ENCODE measurements at regions not wholly inside any gene's neighbourhood (a gene's known extent, or its start where the extent isn't known, plus 50 kb on each side); places are given as distances from the start of the nearest gene placed in this dataset.

DNA sequence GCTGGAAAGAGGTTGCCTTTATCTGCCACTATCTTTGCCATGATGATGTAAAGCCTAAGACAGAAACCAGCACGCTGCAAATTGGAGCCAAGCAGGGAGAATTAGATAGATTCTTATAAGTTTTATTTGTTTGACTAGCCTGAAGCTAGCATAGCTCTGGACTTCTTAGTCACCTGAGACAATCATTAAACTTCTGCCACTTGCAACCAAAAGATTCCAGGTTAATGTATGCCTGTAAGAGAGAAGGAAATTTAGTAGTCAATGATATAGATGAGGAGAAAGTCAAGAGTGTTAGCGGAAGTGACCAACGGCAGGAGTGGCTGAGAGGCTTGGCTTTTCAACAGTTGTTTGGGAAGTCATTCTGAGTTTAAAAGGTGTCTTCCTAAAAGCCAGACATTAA, 1106.6 kb downstream of the VRK1 start:
- TF ChIP-seq, protein P1, sequence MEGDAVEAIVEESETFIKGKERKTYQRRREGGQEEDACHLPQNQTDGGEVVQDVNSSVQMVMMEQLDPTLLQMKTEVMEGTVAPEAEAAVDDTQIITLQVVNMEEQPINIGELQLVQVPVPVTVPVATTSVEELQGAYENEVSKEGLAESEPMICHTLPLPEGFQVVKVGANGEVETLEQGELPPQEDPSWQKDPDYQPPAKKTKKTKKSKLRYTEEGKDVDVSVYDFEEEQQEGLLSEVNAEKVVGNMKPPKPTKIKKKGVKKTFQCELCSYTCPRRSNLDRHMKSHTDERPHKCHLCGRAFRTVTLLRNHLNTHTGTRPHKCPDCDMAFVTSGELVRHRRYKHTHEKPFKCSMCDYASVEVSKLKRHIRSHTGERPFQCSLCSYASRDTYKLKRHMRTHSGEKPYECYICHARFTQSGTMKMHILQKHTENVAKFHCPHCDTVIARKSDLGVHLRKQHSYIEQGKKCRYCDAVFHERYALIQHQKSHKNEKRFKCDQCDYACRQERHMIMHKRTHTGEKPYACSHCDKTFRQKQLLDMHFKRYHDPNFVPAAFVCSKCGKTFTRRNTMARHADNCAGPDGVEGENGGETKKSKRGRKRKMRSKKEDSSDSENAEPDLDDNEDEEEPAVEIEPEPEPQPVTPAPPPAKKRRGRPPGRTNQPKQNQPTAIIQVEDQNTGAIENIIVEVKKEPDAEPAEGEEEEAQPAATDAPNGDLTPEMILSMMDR (IDR thresholded peaks at IDR 0.05; ENCODE audit: low read depth, low read length), result no peak
- no peak for TF ChIP-seq POLR2A (IDR thresholded peaks at IDR 0.05; ENCODE audit: extremely low read depth, insufficient read length)
- TF ChIP-seq, protein P2, sequence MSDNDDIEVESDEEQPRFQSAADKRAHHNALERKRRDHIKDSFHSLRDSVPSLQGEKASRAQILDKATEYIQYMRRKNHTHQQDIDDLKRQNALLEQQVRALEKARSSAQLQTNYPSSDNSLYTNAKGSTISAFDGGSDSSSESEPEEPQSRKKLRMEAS (IDR thresholded peaks at IDR 0.05; ENCODE audit: low read depth, low read length), result no peak

Measured in NB4 (cell line).